ENCODE measurements at regions not wholly inside any gene's neighbourhood (a gene's known extent, or its start where the extent isn't known, plus 50 kb on each side); places are given as distances from the start of the nearest gene placed in this dataset.

- no peak overlapping the region for H3K4me3 Mint-ChIP-seq (ENCODE audit: unreplicated experiment)
- no TSS peak for BruUV-seq (replicated peaks)
- H3K9me3 ChIP-seq: no peaks in the 10 kb centered on the region
- TF ChIP-seq, protein P1, sequence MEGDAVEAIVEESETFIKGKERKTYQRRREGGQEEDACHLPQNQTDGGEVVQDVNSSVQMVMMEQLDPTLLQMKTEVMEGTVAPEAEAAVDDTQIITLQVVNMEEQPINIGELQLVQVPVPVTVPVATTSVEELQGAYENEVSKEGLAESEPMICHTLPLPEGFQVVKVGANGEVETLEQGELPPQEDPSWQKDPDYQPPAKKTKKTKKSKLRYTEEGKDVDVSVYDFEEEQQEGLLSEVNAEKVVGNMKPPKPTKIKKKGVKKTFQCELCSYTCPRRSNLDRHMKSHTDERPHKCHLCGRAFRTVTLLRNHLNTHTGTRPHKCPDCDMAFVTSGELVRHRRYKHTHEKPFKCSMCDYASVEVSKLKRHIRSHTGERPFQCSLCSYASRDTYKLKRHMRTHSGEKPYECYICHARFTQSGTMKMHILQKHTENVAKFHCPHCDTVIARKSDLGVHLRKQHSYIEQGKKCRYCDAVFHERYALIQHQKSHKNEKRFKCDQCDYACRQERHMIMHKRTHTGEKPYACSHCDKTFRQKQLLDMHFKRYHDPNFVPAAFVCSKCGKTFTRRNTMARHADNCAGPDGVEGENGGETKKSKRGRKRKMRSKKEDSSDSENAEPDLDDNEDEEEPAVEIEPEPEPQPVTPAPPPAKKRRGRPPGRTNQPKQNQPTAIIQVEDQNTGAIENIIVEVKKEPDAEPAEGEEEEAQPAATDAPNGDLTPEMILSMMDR (IDR thresholded peaks at IDR 0.05; ENCODE audit: insufficient read depth in 1 of 2, low read depth in 1 of 2, low read length in 1 of 2, severe bottlenecking in 1 of 2, unreplicated experiment in 1 of 2): no peak
- no peaks in the 10 kb centered on the region for H3K36me3 Mint-ChIP-seq (ENCODE audit: insufficient read depth, unreplicated experiment)
- CTCF ChIA-PET: no interaction called here
- intact Hi-C loops (cut with micrococcal nuclease; ENCODE audit: unreplicated experiment): no loop called here
- no peak overlapping the region for H3K4me3 ChIP-seq (ENCODE audit: low read depth, low read length)
- H3K4me1 ChIP-seq: no peaks in the 10 kb centered on the region
- peaks cover 16% of the 10 kb centered on the region for H3K9me3 Mint-ChIP-seq (ENCODE audit: unreplicated experiment)
- H3K27ac Mint-ChIP-seq (ENCODE audit: unreplicated experiment): no peak overlapping the region
- no peaks in the 10 kb centered on the region for H3K27me3 ChIP-seq (replicated peaks; ENCODE audit: control insufficient read depth, insufficient read depth, low read length)
- no peaks in the 10 kb centered on the region for H3K27me3 Mint-ChIP-seq (ENCODE audit: insufficient read depth, unreplicated experiment)
- POLR2A ChIA-PET: no interaction called here
- DNase-seq: no peak
- no peaks in the 10 kb centered on the region for H3K36me3 ChIP-seq (ENCODE audit: control insufficient read depth, insufficient read depth, low read length)
- no peaks in the 10 kb centered on the region for H3K4me1 Mint-ChIP-seq (ENCODE audit: low read depth, unreplicated experiment)
Measured at GRCh38 chr3:105077060-105077822, 289.5 kb upstream of the ALCAM start.

- no peaks in the 10 kb centered on the region for H3K4me1 Mint-ChIP-seq (ENCODE audit: low read depth, unreplicated experiment)
- POLR2A ChIA-PET: no interaction called here
- no peak overlapping the region for H3K27ac Mint-ChIP-seq (ENCODE audit: unreplicated experiment)
- no peaks in the 10 kb centered on the region for H3K9me3 Mint-ChIP-seq (ENCODE audit: unreplicated experiment)
- no peak for DNase-seq
- BruUV-seq (replicated peaks): no TSS peak
- TF ChIP-seq, protein P1 (IDR thresholded peaks at IDR 0.05; ENCODE audit: insufficient read depth in 1 of 2, low read depth in 1 of 2, low read length in 1 of 2, severe bottlenecking in 1 of 2, unreplicated experiment in 1 of 2): no peak
- Histone ChIP-seq H3K4me3 (ENCODE audit: low read depth, low read length) (no peak overlapping the region), H3K27me3 (replicated peaks; ENCODE audit: control insufficient read depth, insufficient read depth, low read length) (no peaks in the 10 kb centered on the region), H3K36me3 (ENCODE audit: control insufficient read depth, insufficient read depth, low read length) (no peaks in the 10 kb centered on the region), H3K9me3 (no peaks in the 10 kb centered on the region), H3K4me1 (no peaks in the 10 kb centered on the region)
- CTCF ChIA-PET: no interaction called here
- no peaks in the 10 kb centered on the region for H3K36me3 Mint-ChIP-seq (ENCODE audit: insufficient read depth, unreplicated experiment)
- H3K27me3 Mint-ChIP-seq (ENCODE audit: insufficient read depth, unreplicated experiment): no peaks in the 10 kb centered on the region
- intact Hi-C loops (cut with micrococcal nuclease; ENCODE audit: unreplicated experiment): no loop called here
- H3K4me3 Mint-ChIP-seq (ENCODE audit: unreplicated experiment): no peak overlapping the region
Measured at GRCh38 chr3:105083945-105084344, 282.8 kb upstream of the ALCAM start.

GRCh38 chr3:105085506-105085905, 281.2 kb upstream of the ALCAM start:
- Histone ChIP-seq H3K4me1 (no peaks in the 10 kb centered on the region), H3K27me3 (replicated peaks; ENCODE audit: control insufficient read depth, insufficient read depth, low read length) (no peaks in the 10 kb centered on the region), H3K9me3 (no peaks in the 10 kb centered on the region), H3K36me3 (ENCODE audit: control insufficient read depth, insufficient read depth, low read length) (no peaks in the 10 kb centered on the region), H3K4me3 (ENCODE audit: low read depth, low read length) (no peak overlapping the region)
- H3K27me3 Mint-ChIP-seq (ENCODE audit: insufficient read depth, unreplicated experiment): no peaks in the 10 kb centered on the region
- H3K9me3 Mint-ChIP-seq (ENCODE audit: unreplicated experiment): no peaks in the 10 kb centered on the region
- ChIA-PET POLR2A (no interaction called here), CTCF (no interaction called here)
- intact Hi-C loops (cut with micrococcal nuclease; ENCODE audit: unreplicated experiment): no loop called here
- TF ChIP-seq, protein P1 (IDR thresholded peaks at IDR 0.05; ENCODE audit: insufficient read depth in 1 of 2, low read depth in 1 of 2, low read length in 1 of 2, severe bottlenecking in 1 of 2, unreplicated experiment in 1 of 2): no peak
- no peaks in the 10 kb centered on the region for H3K36me3 Mint-ChIP-seq (ENCODE audit: insufficient read depth, unreplicated experiment)
- no TSS peak for BruUV-seq (replicated peaks)
- no peak overlapping the region for H3K4me3 Mint-ChIP-seq (ENCODE audit: unreplicated experiment)
- no peak overlapping the region for H3K27ac Mint-ChIP-seq (ENCODE audit: unreplicated experiment)
- DNase-seq: no peak
- no peaks in the 10 kb centered on the region for H3K4me1 Mint-ChIP-seq (ENCODE audit: low read depth, unreplicated experiment)

All from Caco-2 (cell line).